Body of pancreas (tissue), 4 donors: ENCODE measurements at regions not wholly inside any gene's neighbourhood (a gene's known extent, or its start where the extent isn't known, plus 50 kb on each side); places are given as distances from the start of the nearest gene placed in this dataset.

Experiments used
- ATAC-seq: fragments of 150-250 bp; one replicate; pipeline ENCODE4 v1.9.1; 2016
- DNase-seq, 4 donors: peaks; one replicate each; pipeline ENCODE4 v3.0.0-alpha.2; 2019
- H3K27ac ChIP-seq, 4 donors: fragments of 200-600 bp; sonication (generic); 1 replicate in 3 of 4; 2 replicates in 1 of 4; pipeline versions ENCODE4 v1.5.1 to v1.6.1; 2016 to 2019; ENCODE audit warnings: mild to moderate bottlenecking in 1 of 4, mixed read lengths in 1 of 4, moderate library complexity in 1 of 4
- H3K27me3 ChIP-seq, 2 donors: fragments of 200-600 bp; sonication (generic); one replicate each; pipeline ENCODE4 v1.6.0; 2016; ENCODE audit warnings: mild to moderate bottlenecking in 1 of 2
- H3K36me3 ChIP-seq, 2 donors: fragments of 200-600 bp; sonication (generic); replicated peaks in 1 of 2; 2 replicates each; pipeline ENCODE4 v1.5.1; 2016; ENCODE audit warnings: low read depth in 2 of 2; ENCODE audit not compliant: insufficient read depth in 1 of 2
- H3K4me1 ChIP-seq: fragments of 200-600 bp; sonication (generic); one replicate; pipeline ENCODE4 v1.6.0; 2016
- H3K4me3 ChIP-seq, 2 donors: fragments of 200-600 bp; sonication (generic); 1 replicate in 1 of 2; 2 replicates in 1 of 2; pipeline ENCODE4 v1.5.1; 2016 to 2019
- H3K9me3 ChIP-seq, 3 donors: fragments of 200-600 bp; sonication (generic); 1 replicate in 2 of 3; 2 replicates in 1 of 3; pipeline ENCODE4 v1.5.1; 2016
- CTCF ChIP-seq, 7 experiments: fragments of 450-650 bp in 4 of 7; fragments of 200-600 bp in 3 of 7; sonication (generic) in 3 of 7; IDR thresholded peaks; one replicate each; pipeline ENCODE4 v1.5.1; 2016 to 2019; ENCODE audit warnings: antibody characterized with exemption in 7 of 7
- POLR2A ChIP-seq, 3 donors: fragments of 450-650 bp; IDR thresholded peaks; one replicate each; pipeline ENCODE4 v1.6.1; 2016; ENCODE audit warnings: antibody characterized with exemption in 3 of 3, mild to moderate bottlenecking in 2 of 3
- WGBS, 2 donors: methylation state at CpG; one replicate each; pipeline ENCODE4 v1.1.5; 2017; 5-methylcytosine and 5-hydroxymethylcytosine counted together
- intact Hi-C: fragments of 100-400 bp; cut with DNase I; formaldehyde crosslinking; loops from one replicate; pipeline ENCODE4 v1.15.1; 2023

DNA sequence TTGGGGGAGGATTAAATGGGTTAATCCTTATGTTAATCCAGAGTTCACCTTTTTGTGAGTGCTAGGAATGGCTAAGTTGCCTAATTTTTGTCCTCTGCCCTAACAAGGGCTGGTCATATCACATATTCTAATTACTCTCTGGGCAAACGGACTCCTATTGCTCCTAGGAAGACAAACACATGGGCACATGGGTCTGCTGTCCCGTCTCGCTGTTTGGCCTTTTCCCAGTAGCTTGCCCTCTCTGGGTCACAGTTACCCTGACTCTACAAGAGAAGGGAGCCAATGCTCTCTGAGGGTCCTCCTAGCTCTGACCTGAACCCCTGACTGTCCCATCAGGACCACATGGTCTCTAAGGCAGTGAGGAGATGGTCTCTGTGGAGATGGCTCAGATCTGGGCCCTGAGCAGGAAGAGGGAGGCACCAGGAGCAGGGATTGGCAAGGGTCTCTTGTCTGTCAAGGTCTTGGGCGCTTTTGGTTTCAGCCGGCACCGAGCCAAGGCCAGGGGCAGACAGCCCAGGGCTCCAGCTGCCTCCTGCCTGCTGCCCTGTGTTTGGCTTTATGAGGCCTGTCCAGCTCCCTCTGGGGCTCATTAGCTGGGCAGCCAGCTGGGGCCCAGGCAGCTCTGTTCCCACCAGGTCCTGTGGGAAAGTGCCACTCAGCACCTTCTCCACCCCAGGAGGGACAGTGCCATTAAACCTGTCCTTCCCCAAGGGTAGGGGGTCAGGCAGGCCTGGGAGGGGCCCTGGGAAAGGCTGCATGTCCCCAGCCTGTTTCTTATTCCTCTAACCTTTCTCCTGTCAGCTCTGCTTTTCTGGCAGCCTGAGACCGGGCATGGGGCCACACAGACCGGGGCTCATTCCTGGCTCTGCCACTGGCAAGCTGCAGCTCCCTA, 559.9 kb downstream of the MN1 start:
- no peaks in the 10 kb centered on the region for H3K27me3 ChIP-seq
- H3K4me3 ChIP-seq = no peak overlapping the region
- DNase-seq (peak; percentile 89 to 95 (median 94)), ATAC-seq (peak; percentile 88)
- peaks cover 38% of the 10 kb centered on the region for H3K4me1 ChIP-seq
- H3K36me3 ChIP-seq = no peaks in the 10 kb centered on the region
- no peaks in the 10 kb centered on the region for H3K9me3 ChIP-seq
- intact Hi-C loops = no loop called here
- peak overlapping the region; percentile 80 to 88 (median 84) for H3K27ac ChIP-seq
- 31 to 32% methylated on average over 8 of the region's 8 CpGs for WGBS, 2 donors
- TF ChIP-seq POLR2A (IDR thresholded peaks at IDR 0.05) (peak; percentile 13 to 68 (median 53)), CTCF (IDR thresholded peaks at IDR 0.05) (peak in 2 of 7 experiments; percentile 23 to 33)

- DNase-seq = no peak
- H3K4me3 ChIP-seq = no peak overlapping the region
- H3K36me3 ChIP-seq = no peaks in the 10 kb centered on the region
- intact Hi-C loops = no loop called here
- H3K4me1 ChIP-seq = peaks cover 42% of the 10 kb centered on the region
- no peaks in the 10 kb centered on the region for H3K27me3 ChIP-seq
- 56 to 87% methylated on average over 6 of the region's 6 CpGs for WGBS, 2 donors
- no peaks in the 10 kb centered on the region for H3K9me3 ChIP-seq
- no peak for ATAC-seq
- peak overlapping the region; percentile 80 to 88 (median 84) for H3K27ac ChIP-seq
- no peak for TF ChIP-seq CTCF (IDR thresholded peaks at IDR 0.05)
- no peak for TF ChIP-seq POLR2A (IDR thresholded peaks at IDR 0.05)
Observed at GRCh38 chr22:27242474-27242873, 559.1 kb downstream of the MN1 start.

- TF ChIP-seq POLR2A (IDR thresholded peaks at IDR 0.05) (peak in 2 of 3 donors; percentile 6 to 35), CTCF (IDR thresholded peaks at IDR 0.05) (no peak)
- DNase-seq = peak; percentile 60 to 86 (median 78)
- peak; percentile 63 for ATAC-seq
- Histone ChIP-seq H3K4me1 (peaks cover 48% of the 10 kb centered on the region), H3K36me3 (no peaks in the 10 kb centered on the region), H3K4me3 (no peak overlapping the region), H3K27me3 (no peaks in the 10 kb centered on the region), H3K9me3 (no peaks in the 10 kb centered on the region), H3K27ac (peak overlapping the region; percentile 53 to 88 (median 83))
- intact Hi-C loops = no loop called here
- WGBS, 2 donors = 31 to 59% methylated on average over 12 of the region's 12 CpGs
Observed at GRCh38 chr22:27242917-27243589, 558.5 kb downstream of the MN1 start.

GRCh38 chr22:27244328-27244727, 557.2 kb downstream of the MN1 start:
- DNase-seq (no peak), ATAC-seq (no peak)
- Histone ChIP-seq H3K36me3 (no peaks in the 10 kb centered on the region), H3K27me3 (no peaks in the 10 kb centered on the region), H3K4me1 (peaks cover 49% of the 10 kb centered on the region), H3K9me3 (no peaks in the 10 kb centered on the region), H3K27ac (no peak overlapping the region), H3K4me3 (no peak overlapping the region)
- 88 to 98% methylated on average over 3 of the region's 3 CpGs for WGBS, 2 donors
- intact Hi-C loops = no loop called here
- TF ChIP-seq CTCF (IDR thresholded peaks at IDR 0.05) (no peak), POLR2A (IDR thresholded peaks at IDR 0.05) (no peak)
